ENCODE measurements at regions not wholly inside any gene's neighbourhood (a gene's known extent, or its start where the extent isn't known, plus 50 kb on each side); places are given as distances from the start of the nearest gene placed in this dataset.

- no peak for TF ChIP-seq YY1 (IDR thresholded peaks at IDR 0.05; ENCODE audit: insufficient read depth, insufficient read length)
- no peak for TF ChIP-seq ZNF274 (IDR thresholded peaks at IDR 0.05; ENCODE audit: low read depth, low read length)
Measured at GRCh38 chr10:120398180-120398579, 58.8 kb upstream of the PLPP4 start.
